A673 (cell line): ENCODE measurements at regions not wholly inside any gene's neighbourhood (a gene's known extent, or its start where the extent isn't known, plus 50 kb on each side); places are given as distances from the start of the nearest gene placed in this dataset.

ENCODE experiments used
- BruUV-seq: library from RNA; stranded (reverse); fragments of 400-500 nt; replicated peaks from 2 replicates; lab custom pipeline; 2021; lab: Mats Ljungman, UMichigan
- CTCF ChIA-PET: fragments of 300-600 bp; sonication (Branson Sonifier 250); formaldehyde crosslinking; loops from one replicate; lab custom pipeline; 2022; ENCODE audit warnings: antibody characterized with exemption; lab: Charles Lee
- POLR2A ChIA-PET: fragments of 300-600 bp; sonication (Branson Sonifier 250); formaldehyde crosslinking; loops from one replicate; lab custom pipeline; 2022; ENCODE audit warnings: antibody characterized with exemption; ENCODE audit not compliant: low non-redundant PET; lab: Charles Lee
- DNase-seq: peaks from one replicate; pipeline ENCODE4 v3.0.0-alpha.2; 2015; ENCODE audit warnings: low spot score
- H3K27ac ChIP-seq: fragments of 200-600 bp; sonication (generic); 2 replicates; pipeline ENCODE4 v1.5.1; 2016; ENCODE audit warnings: mixed run types, low read depth, mild to moderate bottlenecking, mixed read lengths, antibody characterized with exemption, low read length; ENCODE audit not compliant: poor library complexity, severe bottlenecking
- H3K27me3 ChIP-seq: fragments of 200-600 bp; sonication (generic); replicated peaks from 2 replicates; pipeline ENCODE4 v1.6.1; 2017; ENCODE audit warnings: mixed run types, low read depth, mild to moderate bottlenecking, mixed read lengths, antibody characterized with exemption, low read length; ENCODE audit not compliant: insufficient read depth, poor library complexity
- H3K36me3 ChIP-seq: fragments of 200-600 bp; sonication (generic); 2 replicates; pipeline ENCODE4 v1.6.1; 2016; ENCODE audit warnings: mixed run types, mild to moderate bottlenecking, mixed read lengths, antibody characterized with exemption, low read length; ENCODE audit not compliant: insufficient read depth, poor library complexity, severe bottlenecking
- H3K4me1 ChIP-seq: fragments of 200-600 bp; sonication (generic); 2 replicates; pipeline ENCODE4 v1.6.1; 2017; ENCODE audit warnings: mixed run types, mild to moderate bottlenecking, mixed read lengths, antibody characterized with exemption, low read length; ENCODE audit not compliant: insufficient read depth, poor library complexity, severe bottlenecking
- H3K4me3 ChIP-seq: fragments of 200-600 bp; sonication (generic); 2 replicates; pipeline ENCODE4 v1.5.1; 2016; ENCODE audit warnings: low read depth, mixed run types, mild to moderate bottlenecking, mixed read lengths, low read length; ENCODE audit not compliant: poor library complexity, severe bottlenecking
- H3K9me3 ChIP-seq: fragments of 200-600 bp; sonication (generic); 2 replicates; pipeline ENCODE4 v1.6.1; 2016; ENCODE audit warnings: mixed run types, low read depth, mild to moderate bottlenecking, mixed read lengths, antibody characterized with exemption, low read length; ENCODE audit not compliant: poor library complexity, severe bottlenecking
- CTCF ChIP-seq: fragments of 300-800, 200-600 bp; sonication (generic); conservative IDR thresholded peaks from 2 replicates; pipeline ENCODE4 v1.5.1; 2017; ENCODE audit warnings: low read depth, mild to moderate bottlenecking, antibody characterized with exemption, low read length, moderate library complexity, mixed read lengths
- EZH2 ChIP-seq: fragments of 200-600 bp; sonication (generic); IDR thresholded peaks from 2 replicates; pipeline ENCODE4 v1.6.1; 2017; ENCODE audit warnings: borderline replicate concordance, low read depth, mild to moderate bottlenecking, mixed read lengths, antibody characterized with exemption, low read length; ENCODE audit not compliant: poor library complexity, severe bottlenecking
- intact Hi-C: fragments of 100-400 bp; cut with micrococcal nuclease; formaldehyde crosslinking; loops from one replicate; pipeline ENCODE4 v1.10.0; 2022; ENCODE audit not compliant: unreplicated experiment

- Histone ChIP-seq H3K27ac (peak overlapping the region; percentile 70), H3K27me3 (no peaks in the 10 kb centered on the region), H3K36me3 (no peaks in the 10 kb centered on the region), H3K4me1 (peaks cover 13% of the 10 kb centered on the region), H3K9me3 (no peaks in the 10 kb centered on the region), H3K4me3 (peak overlapping the region; percentile 36)
- ChIA-PET CTCF (interaction anchor here (0.6 kb wide), 1 partner anchor 319 kb away, joined by 4 read pairs; the partner anchor contains the start of gene SOX11), POLR2A (no interaction called here)
- peak; percentile 80 for DNase-seq
- no peak for TF ChIP-seq CTCF
- no peak for TF ChIP-seq EZH2
- intact Hi-C loops = loop anchor here (2.0 kb wide), 1 partner anchor 318 kb away; no protein-coding TSS in a partner anchor
- BruUV-seq = no TSS peak
These were observed 319.0 kb upstream of the SOX11 start for GRCh38 chr2:5373200-5373599.

GRCh38 chr2:5374762-5375161 lies 317.4 kb upstream of the SOX11 start:
- no TSS peak for BruUV-seq
- ChIA-PET POLR2A (no interaction called here), CTCF (no interaction called here)
- Histone ChIP-seq H3K27ac (no peak overlapping the region), H3K9me3 (no peaks in the 10 kb centered on the region), H3K27me3 (no peaks in the 10 kb centered on the region), H3K4me3 (no peak overlapping the region), H3K4me1 (peaks cover 13% of the 10 kb centered on the region), H3K36me3 (no peaks in the 10 kb centered on the region)
- intact Hi-C loops = no loop called here
- no peak for DNase-seq
- TF ChIP-seq EZH2 = no peak
- no peak for TF ChIP-seq CTCF

- Histone ChIP-seq H3K4me1 (peaks cover 9% of the 10 kb centered on the region), H3K9me3 (no peaks in the 10 kb centered on the region), H3K4me3 (no peak overlapping the region), H3K27me3 (no peaks in the 10 kb centered on the region), H3K27ac (no peak overlapping the region), H3K36me3 (no peaks in the 10 kb centered on the region)
- BruUV-seq = no TSS peak
- no peak for DNase-seq
- TF ChIP-seq CTCF (no peak), EZH2 (no peak)
- ChIA-PET CTCF (no interaction called here), POLR2A (no interaction called here)
- intact Hi-C loops = no loop called here
These were observed 314.9 kb upstream of the SOX11 start for GRCh38 chr2:5377323-5377722.
